Tibial nerve (tissue), 4 donors: ENCODE measurements at regions not wholly inside any gene's neighbourhood (a gene's known extent, or its start where the extent isn't known, plus 50 kb on each side); places are given as distances from the start of the nearest gene placed in this dataset.

Experiments used
- CTCF ChIP-seq, 5 experiments: fragments of 200-600 bp in 3 of 5; fragments of 450-650 bp in 2 of 5; sonication (generic) in 3 of 5; IDR thresholded peaks; one replicate each; pipeline ENCODE4 v1.5.1; 2016 to 2019; ENCODE audit warnings: antibody characterized with exemption in 5 of 5, mild to moderate bottlenecking in 3 of 5, moderate library complexity in 2 of 5
- EP300 ChIP-seq, 2 donors: sonication (generic); formaldehyde crosslinking; IDR thresholded peaks; one replicate each; pipeline ENCODE4 v1.6.1; 2017; ENCODE audit warnings: antibody characterized with exemption in 2 of 2, mild to moderate bottlenecking in 1 of 2
- POLR2A ChIP-seq, 2 donors: fragments of 450-650 bp; IDR thresholded peaks; one replicate each; pipeline ENCODE4 v1.6.1; 2017; ENCODE audit warnings: antibody characterized with exemption in 2 of 2, mild to moderate bottlenecking in 2 of 2, moderate library complexity in 2 of 2

GRCh38 chr6:133106934-133107333, 134.2 kb upstream of the EYA4 start:
- TF ChIP-seq POLR2A (IDR thresholded peaks at IDR 0.05) (no peak), CTCF (IDR thresholded peaks at IDR 0.05) (no peak), EP300 (IDR thresholded peaks at IDR 0.05) (no peak)
